ENCODE measurements at regions not wholly inside any gene's neighbourhood (a gene's known extent, or its start where the extent isn't known, plus 50 kb on each side); places are given as distances from the start of the nearest gene placed in this dataset.

DNA sequence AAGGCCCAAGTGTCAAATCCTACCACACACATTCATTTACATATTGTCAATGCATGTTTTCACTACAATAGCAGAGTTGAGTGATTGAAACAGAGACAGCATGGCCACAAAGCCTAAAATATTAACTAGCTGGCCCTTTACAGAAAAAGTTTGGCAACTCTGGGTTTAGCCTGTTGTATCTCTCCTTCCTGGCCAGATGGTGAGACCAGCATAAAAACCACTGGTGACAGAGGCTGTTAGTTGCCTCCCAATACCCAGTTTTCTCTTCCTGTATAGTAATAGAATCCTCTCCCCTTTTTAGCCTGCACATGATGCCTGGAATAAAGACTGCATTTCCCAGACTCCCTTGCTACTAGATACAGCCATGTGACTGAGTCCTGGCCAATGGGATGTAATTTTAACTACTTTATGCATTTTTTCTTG lies 100.0 kb upstream of the TAB2 start:
- no peak overlapping the region for H3K4me3 ChIP-seq (ENCODE audit: low read depth, low read length)
- DNase-seq (ENCODE audit: low read depth) = no peak
- TF ChIP-seq, protein P1, sequence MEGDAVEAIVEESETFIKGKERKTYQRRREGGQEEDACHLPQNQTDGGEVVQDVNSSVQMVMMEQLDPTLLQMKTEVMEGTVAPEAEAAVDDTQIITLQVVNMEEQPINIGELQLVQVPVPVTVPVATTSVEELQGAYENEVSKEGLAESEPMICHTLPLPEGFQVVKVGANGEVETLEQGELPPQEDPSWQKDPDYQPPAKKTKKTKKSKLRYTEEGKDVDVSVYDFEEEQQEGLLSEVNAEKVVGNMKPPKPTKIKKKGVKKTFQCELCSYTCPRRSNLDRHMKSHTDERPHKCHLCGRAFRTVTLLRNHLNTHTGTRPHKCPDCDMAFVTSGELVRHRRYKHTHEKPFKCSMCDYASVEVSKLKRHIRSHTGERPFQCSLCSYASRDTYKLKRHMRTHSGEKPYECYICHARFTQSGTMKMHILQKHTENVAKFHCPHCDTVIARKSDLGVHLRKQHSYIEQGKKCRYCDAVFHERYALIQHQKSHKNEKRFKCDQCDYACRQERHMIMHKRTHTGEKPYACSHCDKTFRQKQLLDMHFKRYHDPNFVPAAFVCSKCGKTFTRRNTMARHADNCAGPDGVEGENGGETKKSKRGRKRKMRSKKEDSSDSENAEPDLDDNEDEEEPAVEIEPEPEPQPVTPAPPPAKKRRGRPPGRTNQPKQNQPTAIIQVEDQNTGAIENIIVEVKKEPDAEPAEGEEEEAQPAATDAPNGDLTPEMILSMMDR (IDR thresholded peaks at IDR 0.05; ENCODE audit: insufficient read depth, low read length) = no peak

DNA sequence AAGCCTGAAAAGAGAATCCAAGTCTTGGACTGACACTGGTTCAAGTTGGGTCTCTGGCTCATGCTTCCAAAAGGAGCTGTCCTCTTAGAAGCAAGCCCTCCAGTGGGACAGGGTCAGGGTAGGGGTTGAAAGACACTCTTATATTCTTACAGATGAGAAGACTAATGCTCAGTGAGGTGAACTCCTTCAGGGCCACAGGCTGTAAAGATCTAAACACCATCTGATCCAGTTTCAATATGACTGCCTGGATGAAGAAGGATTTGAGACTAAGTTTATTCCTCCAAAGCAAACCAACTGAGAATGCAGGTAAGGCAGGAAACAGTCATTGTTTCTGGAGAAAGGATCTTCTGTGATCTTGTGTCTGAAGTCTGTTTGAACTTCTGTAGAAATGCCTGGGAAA lies 99.0 kb upstream of the TAB2 start:
- DNase-seq (ENCODE audit: low read depth) = no peak
- TF ChIP-seq, protein P1 (IDR thresholded peaks at IDR 0.05; ENCODE audit: insufficient read depth, low read length) = no peak
- H3K4me3 ChIP-seq (ENCODE audit: low read depth, low read length) = no peak overlapping the region

GRCh38 chr6:149218915-149219314 lies 98.6 kb upstream of the TAB2 start:
- TF ChIP-seq, protein P1 (IDR thresholded peaks at IDR 0.05; ENCODE audit: insufficient read depth, low read length) = no peak
- no peak for DNase-seq (ENCODE audit: low read depth)

GRCh38 chr6:149220882-149221773 lies 96.4 kb upstream of the TAB2 start:
- no peak overlapping the region for H3K4me3 ChIP-seq (ENCODE audit: low read depth, low read length)
- DNase-seq (ENCODE audit: low read depth) = no peak
- TF ChIP-seq, protein P1 (IDR thresholded peaks at IDR 0.05; ENCODE audit: insufficient read depth, low read length) = no peak

More at GRCh38 chr6:149218915-149219314, 98.6 kb upstream of the TAB2 start:
- H3K4me3 ChIP-seq (ENCODE audit: low read depth, low read length) = no peak overlapping the region

DNA sequence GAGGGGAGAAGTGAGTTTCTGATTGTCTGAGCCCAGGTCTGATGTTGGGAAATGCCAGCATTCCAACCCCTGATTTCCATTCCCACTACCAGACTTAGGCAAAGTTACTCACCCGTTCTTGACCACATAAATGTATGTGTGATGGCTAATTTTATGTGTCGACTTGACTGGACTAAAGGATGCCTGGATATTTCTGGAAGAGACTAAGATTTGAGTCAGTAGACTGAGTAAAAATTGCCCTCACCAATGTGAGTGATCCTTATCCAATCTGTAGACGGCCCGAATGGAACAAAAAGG lies 95.8 kb upstream of the TAB2 start:
- no peak overlapping the region for H3K4me3 ChIP-seq (ENCODE audit: low read depth, low read length)
- TF ChIP-seq, protein P1 (IDR thresholded peaks at IDR 0.05; ENCODE audit: insufficient read depth, low read length) = no peak
- DNase-seq (ENCODE audit: low read depth) = peak; percentile 34

GRCh38 chr6:149223120-149223903 lies 94.2 kb upstream of the TAB2 start:
- H3K4me3 ChIP-seq (ENCODE audit: low read depth, low read length) = no peak overlapping the region
- TF ChIP-seq, protein P1 (IDR thresholded peaks at IDR 0.05; ENCODE audit: insufficient read depth, low read length) = no peak
- no peak for DNase-seq (ENCODE audit: low read depth)
